ENCODE measurements at regions not wholly inside any gene's neighbourhood (a gene's known extent, or its start where the extent isn't known, plus 50 kb on each side); places are given as distances from the start of the nearest gene placed in this dataset.

DNA sequence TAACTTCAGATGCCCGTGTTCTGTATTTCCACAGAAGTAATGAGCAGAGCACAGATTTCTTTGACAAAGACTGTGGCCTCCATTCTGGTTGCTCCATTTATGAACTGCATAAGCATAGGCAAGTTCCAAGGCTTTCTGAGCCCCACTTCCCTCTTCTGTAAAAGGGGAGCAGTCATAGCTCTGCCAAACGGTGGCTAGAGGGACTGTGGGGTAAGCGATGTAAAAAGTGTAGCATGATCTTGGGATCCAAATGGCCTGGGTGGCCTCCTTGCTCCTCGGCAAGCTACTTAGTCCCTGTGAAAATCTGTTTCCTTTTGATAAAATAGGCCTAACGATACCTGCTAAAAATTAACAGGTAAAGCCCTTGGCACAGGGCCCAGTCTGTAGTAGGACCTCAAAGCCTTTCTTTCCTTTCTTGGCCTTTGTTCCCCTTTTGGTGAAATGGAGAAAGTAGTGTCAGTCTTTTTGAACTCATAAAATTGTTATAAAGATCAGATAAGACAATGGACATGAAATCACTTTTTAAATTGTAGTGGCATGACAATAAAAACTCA is 646.6 kb downstream of the ACTL7B start:
- Histone ChIP-seq H3K79me2 (ENCODE audit: control insufficient read depth, insufficient read depth, low read length) (no peaks in the 10 kb centered on the region), H4K20me1 (ENCODE audit: control insufficient read depth, insufficient read depth, low read length, poor library complexity, severe bottlenecking) (no peaks in the 10 kb centered on the region), H3K4me2 (replicated peaks; ENCODE audit: low read depth, low read length, poor library complexity, severe bottlenecking) (no peak overlapping the region), H3K27me3 (replicated peaks in 1 of 4; ENCODE audit: control extremely low read depth in 1 of 4, control insufficient read depth in 3 of 4, insufficient read depth in 4 of 4, low read length in 3 of 4) (no peaks in the 10 kb centered on the region), H3K4me1 (ENCODE audit: control insufficient read depth in 2 of 2, insufficient read depth in 2 of 2, low read length in 2 of 2) (peaks cover 0 to 3% of the 10 kb centered on the region in 2 donors), H3K4me3 (ENCODE audit: control extremely low read depth in 1 of 5, extremely low read depth in 1 of 5, insufficient read depth in 1 of 5, low read depth in 2 of 5, low read length in 4 of 5) (no peak overlapping the region), H3K9ac (ENCODE audit: low read length) (no peak overlapping the region), H3K9me3 (ENCODE audit: control extremely low read depth in 1 of 3, control insufficient read depth in 2 of 3, insufficient read depth in 1 of 3, low read length in 2 of 3) (no peaks in the 10 kb centered on the region), H2AFZ (ENCODE audit: insufficient read depth, low read depth, low read length, poor library complexity, severe bottlenecking) (no peak overlapping the region), H3K27ac (ENCODE audit: low read length in 2 of 2) (no peak overlapping the region), H3K36me3 (replicated peaks in 1 of 2; ENCODE audit: control extremely low read depth in 1 of 2, control insufficient read depth in 1 of 2, extremely low read depth in 1 of 2, insufficient read depth in 2 of 2, low read length in 1 of 2) (no peaks in the 10 kb centered on the region)
- WGBS (ENCODE audit: insufficient coverage), result 20% methylated on average over 3 of the region's 5 CpGs
- intact Hi-C loops (cut with micrococcal nuclease), result no loop called here
- Mint-ChIP-seq H3K27me3 (no peaks in the 10 kb centered on the region), H3K9me3 (ENCODE audit: insufficient read depth) (peaks cover 5% of the 10 kb centered on the region), H3K27ac (no peak overlapping the region), H3K4me1 (peaks cover 6% of the 10 kb centered on the region), H3K4me3 (no peak overlapping the region)
- ATAC-seq (ENCODE audit: low read depth), result no peak
- ChIA-PET POLR2A (no interaction called here), CTCF (no interaction called here)
- no peak for TF ChIP-seq EZH2 (IDR thresholded peaks at IDR 0.05; ENCODE audit: borderline replicate concordance, insufficient read depth, low read depth, low read length, poor library complexity, severe bottlenecking)
- TF ChIP-seq, protein P1, sequence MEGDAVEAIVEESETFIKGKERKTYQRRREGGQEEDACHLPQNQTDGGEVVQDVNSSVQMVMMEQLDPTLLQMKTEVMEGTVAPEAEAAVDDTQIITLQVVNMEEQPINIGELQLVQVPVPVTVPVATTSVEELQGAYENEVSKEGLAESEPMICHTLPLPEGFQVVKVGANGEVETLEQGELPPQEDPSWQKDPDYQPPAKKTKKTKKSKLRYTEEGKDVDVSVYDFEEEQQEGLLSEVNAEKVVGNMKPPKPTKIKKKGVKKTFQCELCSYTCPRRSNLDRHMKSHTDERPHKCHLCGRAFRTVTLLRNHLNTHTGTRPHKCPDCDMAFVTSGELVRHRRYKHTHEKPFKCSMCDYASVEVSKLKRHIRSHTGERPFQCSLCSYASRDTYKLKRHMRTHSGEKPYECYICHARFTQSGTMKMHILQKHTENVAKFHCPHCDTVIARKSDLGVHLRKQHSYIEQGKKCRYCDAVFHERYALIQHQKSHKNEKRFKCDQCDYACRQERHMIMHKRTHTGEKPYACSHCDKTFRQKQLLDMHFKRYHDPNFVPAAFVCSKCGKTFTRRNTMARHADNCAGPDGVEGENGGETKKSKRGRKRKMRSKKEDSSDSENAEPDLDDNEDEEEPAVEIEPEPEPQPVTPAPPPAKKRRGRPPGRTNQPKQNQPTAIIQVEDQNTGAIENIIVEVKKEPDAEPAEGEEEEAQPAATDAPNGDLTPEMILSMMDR (IDR thresholded peaks at IDR 0.05), result no peak
- no peak for DNase-seq

DNA sequence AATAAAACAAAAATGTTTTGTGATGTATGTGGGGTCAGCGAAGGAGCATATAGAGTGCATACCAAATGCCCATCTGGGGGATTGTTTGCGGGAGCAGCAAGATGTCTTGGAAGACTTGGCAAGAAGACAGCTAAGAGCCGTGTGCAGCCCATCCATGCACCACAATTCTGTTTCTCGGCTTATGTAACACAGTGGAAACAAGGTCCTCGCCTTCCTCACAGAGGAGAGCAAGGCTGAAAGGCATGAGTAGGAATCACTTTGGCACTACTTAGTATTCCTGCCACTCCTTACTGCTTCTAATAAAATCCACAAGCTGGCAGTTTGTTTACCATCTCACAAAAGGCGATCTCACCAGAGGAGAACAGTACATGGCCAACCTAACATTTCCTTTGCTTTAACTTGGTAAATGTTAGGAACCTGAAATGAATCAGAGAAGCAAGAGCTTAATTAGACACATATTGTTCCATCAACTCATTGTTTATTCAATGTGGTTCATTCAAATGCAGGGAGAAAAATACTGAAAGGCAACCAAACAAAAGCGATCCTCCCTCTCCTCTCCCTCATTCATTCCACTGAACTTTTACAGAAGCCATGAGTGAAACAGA is 648.1 kb downstream of the ACTL7B start:
- H3K27me3 ChIP-seq (replicated peaks in 1 of 4; ENCODE audit: control extremely low read depth in 1 of 4, control insufficient read depth in 3 of 4, insufficient read depth in 4 of 4, low read length in 3 of 4), result no peaks in the 10 kb centered on the region
- H3K36me3 ChIP-seq (replicated peaks in 1 of 2; ENCODE audit: control extremely low read depth in 1 of 2, control insufficient read depth in 1 of 2, extremely low read depth in 1 of 2, insufficient read depth in 2 of 2, low read length in 1 of 2), result no peaks in the 10 kb centered on the region
- H3K9me3 Mint-ChIP-seq (ENCODE audit: insufficient read depth), result peaks cover 5% of the 10 kb centered on the region
- CTCF ChIA-PET, result no interaction called here
- H3K27ac ChIP-seq (ENCODE audit: low read length in 2 of 2), result no peak overlapping the region
- no peak for DNase-seq
- H3K27me3 Mint-ChIP-seq, result no peaks in the 10 kb centered on the region
- no peak overlapping the region for H3K9ac ChIP-seq (ENCODE audit: low read length)
- POLR2A ChIA-PET, result no interaction called here
- H3K4me3 Mint-ChIP-seq, result no peak overlapping the region
- intact Hi-C loops (cut with micrococcal nuclease), result no loop called here
- ATAC-seq (ENCODE audit: low read depth), result no peak
- H3K79me2 ChIP-seq (ENCODE audit: control insufficient read depth, insufficient read depth, low read length), result no peaks in the 10 kb centered on the region
- no peaks in the 10 kb centered on the region for H4K20me1 ChIP-seq (ENCODE audit: control insufficient read depth, insufficient read depth, low read length, poor library complexity, severe bottlenecking)
- H3K4me3 ChIP-seq (ENCODE audit: control extremely low read depth in 1 of 5, extremely low read depth in 1 of 5, insufficient read depth in 1 of 5, low read depth in 2 of 5, low read length in 4 of 5), result no peak overlapping the region
- H2AFZ ChIP-seq (ENCODE audit: insufficient read depth, low read depth, low read length, poor library complexity, severe bottlenecking), result no peak overlapping the region
- 93% methylated on average over 5 of the region's 7 CpGs for WGBS (ENCODE audit: insufficient coverage)
- H3K4me1 ChIP-seq (ENCODE audit: control insufficient read depth in 2 of 2, insufficient read depth in 2 of 2, low read length in 2 of 2), result no peaks in the 10 kb centered on the region
- TF ChIP-seq EZH2 (IDR thresholded peaks at IDR 0.05; ENCODE audit: borderline replicate concordance, insufficient read depth, low read depth, low read length, poor library complexity, severe bottlenecking), result no peak
- no peak overlapping the region for H3K27ac Mint-ChIP-seq
- H3K9me3 ChIP-seq (ENCODE audit: control extremely low read depth in 1 of 3, control insufficient read depth in 2 of 3, insufficient read depth in 1 of 3, low read length in 2 of 3), result no peaks in the 10 kb centered on the region
- H3K4me1 Mint-ChIP-seq, result no peaks in the 10 kb centered on the region
- H3K4me2 ChIP-seq (replicated peaks; ENCODE audit: low read depth, low read length, poor library complexity, severe bottlenecking), result no peak overlapping the region

Data from B cell (primary cell).